Embryonic facial prominence (tissue), 1 donor: ENCODE measurements at regions not wholly inside any gene's neighbourhood (a gene's known extent, or its start where the extent isn't known, plus 50 kb on each side); places are given as distances from the start of the nearest gene placed in this dataset.

ENCODE experiments used
- DNase-seq: peaks from one replicate; pipeline ENCODE4 v3.0.0-alpha.2; 2016; ENCODE audit errors: extremely low spot score

GRCh38 chr1:67560580-67561255, 124.3 kb upstream of the GADD45A start:
- no peak for DNase-seq

- no peak for DNase-seq
These were observed 123.3 kb upstream of the GADD45A start for GRCh38 chr1:67561704-67562113.

DNA sequence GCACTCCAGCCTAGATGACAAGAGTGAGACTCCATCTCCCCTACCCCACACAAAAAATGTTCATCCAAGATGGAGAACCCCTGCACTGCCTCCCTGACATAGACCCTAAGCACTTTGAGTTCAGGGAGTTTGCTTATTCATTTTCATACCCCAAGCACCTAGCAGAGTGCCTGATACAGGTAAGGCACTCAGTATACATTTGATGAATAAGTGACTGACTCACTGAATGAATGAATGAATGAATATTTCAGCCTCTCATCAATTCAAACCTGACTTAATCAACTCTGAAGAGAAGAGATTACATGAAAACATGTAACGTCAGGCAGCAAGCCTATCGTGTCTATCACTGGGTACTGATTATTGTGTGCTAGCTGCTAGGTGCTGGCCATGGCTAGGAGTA, 121.3 kb upstream of the GADD45A start:
- no peak for DNase-seq

- no peak for DNase-seq
These were observed 120.8 kb upstream of the GADD45A start for GRCh38 chr1:67564193-67564592.

DNA sequence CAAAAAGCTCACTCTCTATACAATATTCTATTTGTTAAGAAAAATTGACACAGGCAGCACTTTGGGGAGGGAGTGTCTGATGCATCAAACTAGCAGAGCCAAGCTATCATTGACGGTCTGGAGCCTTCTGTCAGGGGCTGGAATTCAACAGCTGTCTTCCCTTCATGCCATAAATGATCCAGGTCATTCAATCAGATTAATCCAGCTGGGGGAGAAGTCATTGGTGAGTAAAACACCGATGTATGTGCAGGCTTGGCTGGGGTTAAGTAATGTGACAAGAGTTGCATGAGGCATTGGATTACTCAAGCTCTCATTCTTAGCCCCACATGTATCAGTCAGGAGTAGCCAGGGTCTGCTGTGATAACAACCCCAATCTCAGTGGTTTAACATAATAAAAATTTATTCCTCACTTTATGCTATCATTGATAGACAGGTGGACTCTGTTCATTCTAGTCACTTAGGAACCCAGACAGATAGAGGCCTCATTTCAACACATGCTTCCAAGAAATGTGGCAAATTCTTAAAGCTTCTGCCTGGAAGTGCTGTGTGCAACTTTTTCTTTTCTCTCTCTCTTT, 118.1 kb upstream of the GADD45A start:
- DNase-seq, result no peak

- no peak for DNase-seq
These were observed 114.4 kb upstream of the GADD45A start for GRCh38 chr1:67570486-67571143.

DNA sequence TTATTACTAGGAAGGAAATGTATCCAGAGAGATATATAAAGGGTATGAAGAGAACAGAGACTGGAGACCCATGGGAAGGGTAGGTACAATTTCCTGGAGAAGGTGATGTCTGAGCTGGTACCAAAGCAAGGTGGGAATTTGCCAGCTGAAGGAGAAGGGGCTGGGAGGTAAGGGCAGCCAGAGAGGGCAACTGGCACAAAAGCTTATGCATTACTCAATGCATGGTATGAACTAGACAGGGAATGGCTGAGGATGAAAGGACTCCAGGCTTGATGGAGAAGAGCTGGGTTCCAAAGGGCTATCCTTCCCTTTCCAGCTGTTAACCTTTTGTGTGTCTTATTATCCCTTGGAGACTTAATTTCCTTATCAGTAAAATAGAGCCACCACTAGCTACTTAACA, 113.6 kb upstream of the GADD45A start:
- DNase-seq, result no peak

GRCh38 chr1:67571901-67572593, 113.0 kb upstream of the GADD45A start:
- DNase-seq, result no peak

GRCh38 chr1:67572594-67573221, 112.3 kb upstream of the GADD45A start:
- DNase-seq, result no peak

- DNase-seq, result no peak
These were observed 111.6 kb upstream of the GADD45A start for GRCh38 chr1:67573311-67573872.

GRCh38 chr1:67574221-67574620, 110.8 kb upstream of the GADD45A start:
- DNase-seq, result no peak

DNA sequence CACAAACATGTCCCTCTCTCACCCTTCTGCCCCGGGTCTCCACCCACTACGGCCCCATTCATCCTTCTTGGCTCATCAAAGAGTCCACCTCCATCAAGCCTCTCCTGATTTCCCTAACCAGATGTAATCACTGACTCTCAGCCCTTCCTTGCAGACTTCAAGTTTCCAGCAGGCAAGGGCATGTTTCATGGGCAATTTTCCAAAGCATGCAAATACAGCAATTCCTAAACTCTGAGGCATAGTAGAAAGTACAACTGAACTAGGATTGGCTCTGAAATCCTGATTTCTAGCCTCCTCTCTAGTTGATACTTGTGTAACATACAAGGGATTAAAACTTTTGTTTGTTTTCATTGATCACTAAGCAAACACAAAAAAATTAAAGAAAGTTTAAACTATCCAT, 109.1 kb upstream of the GADD45A start:
- no peak for DNase-seq

DNA sequence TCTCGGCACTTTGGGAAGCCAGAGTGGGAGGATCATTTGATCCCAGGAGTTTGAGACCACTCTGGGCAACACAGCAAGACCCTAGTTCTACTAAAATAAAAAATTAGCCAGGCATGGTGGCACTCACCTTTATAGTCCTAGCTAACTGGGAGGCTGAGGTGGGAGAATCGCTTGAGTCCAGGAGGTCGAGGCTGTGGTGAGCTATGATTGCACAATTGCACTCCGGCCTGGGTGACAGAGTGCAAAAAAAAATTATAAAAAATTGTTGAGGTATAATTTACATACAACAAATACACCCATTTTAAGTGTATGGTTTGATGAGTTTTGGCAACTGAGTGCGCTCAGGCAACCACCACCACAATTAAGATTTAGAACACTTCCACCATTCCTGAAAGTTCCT, 108.5 kb upstream of the GADD45A start:
- DNase-seq, result no peak

DNA sequence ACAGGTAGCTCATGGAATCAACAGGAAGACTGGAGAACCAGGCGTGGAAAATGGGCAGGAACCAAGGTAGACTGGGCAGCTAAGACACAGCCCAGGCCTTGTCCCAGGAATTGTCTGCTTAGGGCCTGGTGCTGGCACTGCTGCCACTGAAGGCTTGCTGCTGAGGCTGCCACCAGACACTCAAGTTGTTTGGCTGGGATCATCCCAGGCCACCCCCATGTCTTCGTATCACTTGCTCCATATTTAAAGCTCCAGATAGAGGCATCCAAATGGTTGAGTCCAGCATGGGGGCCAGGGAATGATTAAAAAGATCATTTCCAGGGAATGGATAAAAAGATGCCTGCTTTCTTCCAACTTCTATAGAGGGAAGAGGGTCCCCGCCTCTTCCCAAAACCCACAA, 107.4 kb upstream of the GADD45A start:
- no peak for DNase-seq

GRCh38 chr1:67578397-67579020, 106.5 kb upstream of the GADD45A start:
- DNase-seq, result no peak

GRCh38 chr1:67579623-67580394, 105.2 kb upstream of the GADD45A start:
- no peak for DNase-seq

- DNase-seq, result no peak
These were observed 104.2 kb upstream of the GADD45A start for GRCh38 chr1:67580691-67581403.

DNA sequence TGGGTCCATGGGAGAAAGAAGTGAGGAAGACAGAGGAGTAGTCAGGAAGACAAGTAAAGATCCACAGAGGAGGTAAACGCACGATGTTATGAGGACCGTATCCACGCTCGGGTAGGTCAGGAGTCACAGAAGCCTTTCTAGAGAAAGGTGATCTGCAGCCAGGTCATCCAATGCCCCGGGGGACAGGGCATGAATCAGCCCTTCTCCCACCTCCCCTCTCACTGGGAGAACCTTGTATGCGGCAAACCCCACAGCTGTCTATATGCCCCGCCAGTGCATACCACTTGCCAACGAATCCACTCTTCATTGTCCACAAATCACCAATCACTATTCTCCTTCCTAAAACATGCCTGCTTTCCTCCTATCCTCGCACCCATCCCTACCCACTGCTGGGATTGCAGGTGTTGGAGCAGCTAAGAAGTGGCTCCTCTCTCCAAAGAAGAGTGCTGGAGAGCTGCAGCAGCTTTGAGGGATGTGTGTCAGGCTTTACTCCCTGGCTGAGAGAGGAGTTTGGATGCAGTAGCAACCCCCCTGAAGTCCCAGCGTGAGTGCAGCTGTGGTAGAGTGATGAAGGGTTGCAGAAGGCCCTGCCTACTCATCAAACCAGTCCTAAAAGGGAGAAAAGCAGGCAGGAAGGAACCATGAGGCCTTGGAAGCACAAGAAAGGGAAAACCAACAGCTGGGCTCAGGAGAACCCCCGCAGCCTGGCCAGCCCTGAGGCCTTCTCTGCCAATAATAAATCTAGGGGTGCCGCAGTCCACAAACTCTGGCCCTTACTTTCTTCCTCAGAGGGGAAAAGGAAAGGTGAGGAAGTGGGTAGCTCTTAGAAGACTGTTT, 102.2 kb upstream of the GADD45A start:
- DNase-seq, result no peak

DNA sequence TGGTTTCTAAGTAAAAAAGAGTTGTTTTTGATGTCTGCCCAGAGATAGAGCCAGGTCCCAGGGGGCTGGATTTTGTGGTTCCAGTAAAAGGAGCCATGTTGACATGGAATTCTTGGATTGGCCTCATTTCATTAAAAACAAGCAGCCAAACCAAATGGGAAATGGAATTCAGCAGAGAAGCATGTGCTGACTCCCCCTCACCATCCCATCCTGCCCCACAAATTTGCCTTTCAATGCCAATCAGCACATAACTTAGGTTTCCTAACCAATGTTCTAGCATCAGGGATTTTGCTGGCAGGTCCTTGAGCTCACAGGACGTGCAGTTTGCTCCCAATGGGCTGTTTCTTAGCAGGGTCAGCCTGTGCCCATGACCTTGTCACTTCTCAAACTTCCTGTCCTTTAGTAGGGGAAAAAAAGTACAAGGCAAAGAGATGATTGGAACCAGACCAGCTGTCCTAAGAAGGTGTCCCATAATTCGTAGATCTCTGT, 101.5 kb upstream of the GADD45A start:
- DNase-seq, result no peak
